BE2C (cell line): ENCODE measurements at regions not wholly inside any gene's neighbourhood (a gene's known extent, or its start where the extent isn't known, plus 50 kb on each side); places are given as distances from the start of the nearest gene placed in this dataset.
"Not testable (repeated sequence)": the region's sequence is repeated elsewhere in the genome, so short reads cannot be mapped to it uniquely, and the experiment has no call there.

Experiments
- DNase-seq: peaks from one replicate; pipeline ENCODE4 v3.0.0-alpha.2; 2020
- H3K27me3 ChIP-seq: fragments of 250-450 bp; sonication (Bioruptor Pico); 2 replicates; pipeline ENCODE4 v1.5.1; 2020; ENCODE audit warnings: mild to moderate bottlenecking
- H3K36me3 ChIP-seq: fragments of 250-450 bp; sonication (Bioruptor Pico); 2 replicates; pipeline ENCODE4 v1.5.1; 2020; ENCODE audit warnings: mild to moderate bottlenecking
- H3K4me1 ChIP-seq: fragments of 250-450 bp; sonication (Bioruptor Pico); 2 replicates; pipeline ENCODE4 v1.5.1; 2020
- H3K4me3 ChIP-seq: 2 replicates; pipeline ENCODE4 v1.5.1; 2011; ENCODE audit warnings: low read depth, low read length
- H3K9me3 ChIP-seq: fragments of 250-450 bp; sonication (Bioruptor Pico); 2 replicates; pipeline ENCODE4 v1.5.1; 2020
- CTCF ChIP-seq: IDR thresholded peaks from 2 replicates; pipeline ENCODE4 v1.5.1; 2012; ENCODE audit warnings: mild to moderate bottlenecking, low read depth, low read length

GRCh38 chr5:51242456-51242855, 140.8 kb upstream of the ISL1 start:
- Histone ChIP-seq H3K27me3 (no peaks in the 10 kb centered on the region), H3K4me1 (no peaks in the 10 kb centered on the region), H3K36me3 (no peaks in the 10 kb centered on the region), H3K9me3 (no peaks in the 10 kb centered on the region), H3K4me3 (no peak overlapping the region)
- DNase-seq = no peak
- TF ChIP-seq CTCF = no peak

GRCh38 chr5:51250957-51251356, 132.3 kb upstream of the ISL1 start:
- not testable (repeated sequence) for H3K4me1 ChIP-seq, H3K4me3 ChIP-seq, H3K27me3 ChIP-seq, H3K36me3 ChIP-seq, DNase-seq, H3K9me3 ChIP-seq

GRCh38 chr5:51271261-51271660, 112.0 kb upstream of the ISL1 start:
- no peak overlapping the region for H3K4me3 ChIP-seq
- H3K4me1 ChIP-seq = no peaks in the 10 kb centered on the region
- no peak for DNase-seq
- no peaks in the 10 kb centered on the region for H3K27me3 ChIP-seq
- no peaks in the 10 kb centered on the region for H3K9me3 ChIP-seq
- TF ChIP-seq CTCF = no peak
- no peaks in the 10 kb centered on the region for H3K36me3 ChIP-seq

- H3K9me3 ChIP-seq = no peaks in the 10 kb centered on the region
- H3K4me3 ChIP-seq = no peak overlapping the region
- no peak for DNase-seq
- TF ChIP-seq CTCF = no peak
- H3K27me3 ChIP-seq = no peaks in the 10 kb centered on the region
- H3K4me1 ChIP-seq = no peaks in the 10 kb centered on the region
- H3K36me3 ChIP-seq = no peaks in the 10 kb centered on the region
Measured at GRCh38 chr5:51273021-51273420, 110.2 kb upstream of the ISL1 start.

GRCh38 chr5:51273871-51274270, 109.4 kb upstream of the ISL1 start:
- no peak for DNase-seq
- Histone ChIP-seq H3K4me1 (no peaks in the 10 kb centered on the region), H3K9me3 (no peaks in the 10 kb centered on the region), H3K27me3 (no peaks in the 10 kb centered on the region), H3K36me3 (no peaks in the 10 kb centered on the region), H3K4me3 (no peak overlapping the region)
- TF ChIP-seq CTCF = no peak

- H3K4me3 ChIP-seq = no peak overlapping the region
- H3K36me3 ChIP-seq = no peaks in the 10 kb centered on the region
- H3K4me1 ChIP-seq = peaks cover 8% of the 10 kb centered on the region
- TF ChIP-seq CTCF = no peak
- no peaks in the 10 kb centered on the region for H3K9me3 ChIP-seq
- no peak for DNase-seq
- no peaks in the 10 kb centered on the region for H3K27me3 ChIP-seq
Measured at GRCh38 chr5:51275428-51275827, 107.8 kb upstream of the ISL1 start.

GRCh38 chr5:51276250-51276649, 107.0 kb upstream of the ISL1 start:
- H3K9me3 ChIP-seq = no peaks in the 10 kb centered on the region
- H3K36me3 ChIP-seq = no peaks in the 10 kb centered on the region
- H3K27me3 ChIP-seq = no peaks in the 10 kb centered on the region
- no peak overlapping the region for H3K4me3 ChIP-seq
- peaks cover 8% of the 10 kb centered on the region for H3K4me1 ChIP-seq
- no peak for TF ChIP-seq CTCF
- DNase-seq = no peak
